ENCODE measurements at regions not wholly inside any gene's neighbourhood (a gene's known extent, or its start where the extent isn't known, plus 50 kb on each side); places are given as distances from the start of the nearest gene placed in this dataset.

- no peak for TF ChIP-seq CTCF (conservative IDR thresholded peaks at IDR 0.05; ENCODE audit: low read length)
- no peak overlapping the region for H3K4me3 ChIP-seq (ENCODE audit: low read length)
- DNase-seq (ENCODE audit: low read depth): no peak
These were observed 335.6 kb downstream of the PIK3C3 start for GRCh38 chr18:42290318-42291307.

GRCh38 chr18:42292654-42293053, 337.6 kb downstream of the PIK3C3 start:
- no peak for DNase-seq (ENCODE audit: low read depth)
- H3K4me3 ChIP-seq (ENCODE audit: low read length): no peak overlapping the region
- TF ChIP-seq CTCF (conservative IDR thresholded peaks at IDR 0.05; ENCODE audit: low read length): no peak

- TF ChIP-seq CTCF (conservative IDR thresholded peaks at IDR 0.05; ENCODE audit: low read length): no peak
- H3K4me3 ChIP-seq (ENCODE audit: low read length): no peak overlapping the region
- no peak for DNase-seq (ENCODE audit: low read depth)
These were observed 341.2 kb downstream of the PIK3C3 start for GRCh38 chr18:42296192-42296591.

GRCh38 chr18:42296723-42297122, 341.7 kb downstream of the PIK3C3 start:
- no peak for DNase-seq (ENCODE audit: low read depth)
- no peak overlapping the region for H3K4me3 ChIP-seq (ENCODE audit: low read length)
- no peak for TF ChIP-seq CTCF (conservative IDR thresholded peaks at IDR 0.05; ENCODE audit: low read length)

GRCh38 chr18:42298759-42299675, 344.0 kb downstream of the PIK3C3 start:
- TF ChIP-seq CTCF (conservative IDR thresholded peaks at IDR 0.05; ENCODE audit: low read length): peak; percentile 96
- peak overlapping the region; percentile 5 for H3K4me3 ChIP-seq (ENCODE audit: low read length)
- DNase-seq (ENCODE audit: low read depth): peak; percentile 73

GRCh38 chr18:42305869-42306593, 351.0 kb downstream of the PIK3C3 start:
- no peak overlapping the region for H3K4me3 ChIP-seq (ENCODE audit: low read length)
- no peak for TF ChIP-seq CTCF (conservative IDR thresholded peaks at IDR 0.05; ENCODE audit: low read length)
- DNase-seq (ENCODE audit: low read depth): no peak
